ENCODE measurements at regions not wholly inside any gene's neighbourhood (a gene's known extent, or its start where the extent isn't known, plus 50 kb on each side); places are given as distances from the start of the nearest gene placed in this dataset.
"Not testable (repeated sequence)": the region's sequence is repeated elsewhere in the genome, so short reads cannot be mapped to it uniquely, and the experiment has no call there.

- DNase-seq (ENCODE audit: low read depth in 2 of 2), result no peak
These were observed 296.6 kb upstream of the GRAMD2B start for GRCh38 chr5:126126574-126126973.

- not testable (repeated sequence) for DNase-seq (ENCODE audit: low read depth in 2 of 2)
These were observed 295.8 kb upstream of the GRAMD2B start for GRCh38 chr5:126127371-126127770.

DNA sequence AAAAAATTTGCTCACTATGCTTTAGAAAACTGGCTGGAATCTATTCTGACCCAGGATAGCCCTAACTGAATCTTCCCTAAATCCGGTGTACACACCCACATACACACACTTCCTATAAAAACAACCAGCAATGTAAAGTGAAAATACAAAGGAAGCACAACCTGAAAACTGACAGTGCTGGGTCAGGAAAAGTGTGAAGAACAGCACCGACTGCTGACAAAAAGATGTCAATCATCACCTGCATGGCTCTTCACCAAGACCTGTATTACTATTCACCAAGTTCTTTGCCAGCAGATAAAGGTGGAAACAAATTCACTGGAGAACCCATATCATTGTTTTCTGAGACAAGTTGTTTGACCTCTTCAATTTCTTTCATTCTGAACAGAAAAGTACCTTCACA lies 293.8 kb upstream of the GRAMD2B start:
- no peak for DNase-seq (ENCODE audit: low read depth in 2 of 2)

DNA sequence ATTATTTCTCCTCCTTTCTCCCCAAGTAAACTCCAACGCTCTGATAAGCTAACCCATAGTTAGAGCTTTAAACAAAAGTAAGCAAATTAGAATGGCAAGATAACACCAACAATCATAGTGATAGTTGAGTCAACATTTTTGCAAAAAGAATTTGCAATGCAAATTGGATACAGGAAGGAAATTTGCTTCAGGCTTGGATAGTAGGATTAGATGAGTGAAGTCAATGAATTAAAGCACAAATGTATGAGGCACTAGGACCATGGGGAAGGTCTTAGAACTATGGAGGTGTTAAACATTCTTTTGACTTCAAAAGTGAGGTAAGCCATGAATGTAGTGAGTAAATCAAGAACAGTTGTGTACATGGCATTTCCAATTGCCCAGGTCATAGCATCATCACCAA lies 289.8 kb upstream of the GRAMD2B start:
- no peak for DNase-seq (ENCODE audit: low read depth in 2 of 2)

DNA sequence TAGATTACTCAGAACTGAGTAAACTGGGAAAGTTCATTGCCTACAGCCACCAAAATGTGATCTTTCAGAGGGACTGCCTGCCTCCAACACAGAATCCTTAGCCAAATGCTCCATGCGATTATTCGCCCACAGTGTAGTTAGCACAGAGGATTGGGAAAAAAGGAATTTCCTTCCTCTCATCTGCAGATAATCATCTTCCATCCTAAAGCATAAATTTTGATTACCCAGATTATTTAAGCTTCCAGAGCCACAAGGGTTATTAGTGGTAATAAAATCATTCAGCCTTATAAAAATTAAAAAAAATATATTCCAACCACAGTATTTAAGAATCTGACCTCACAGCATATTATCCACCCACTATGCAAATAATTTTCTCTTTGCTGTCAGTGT lies 285.3 kb upstream of the GRAMD2B start:
- DNase-seq (ENCODE audit: low read depth in 2 of 2), result no peak

DNA sequence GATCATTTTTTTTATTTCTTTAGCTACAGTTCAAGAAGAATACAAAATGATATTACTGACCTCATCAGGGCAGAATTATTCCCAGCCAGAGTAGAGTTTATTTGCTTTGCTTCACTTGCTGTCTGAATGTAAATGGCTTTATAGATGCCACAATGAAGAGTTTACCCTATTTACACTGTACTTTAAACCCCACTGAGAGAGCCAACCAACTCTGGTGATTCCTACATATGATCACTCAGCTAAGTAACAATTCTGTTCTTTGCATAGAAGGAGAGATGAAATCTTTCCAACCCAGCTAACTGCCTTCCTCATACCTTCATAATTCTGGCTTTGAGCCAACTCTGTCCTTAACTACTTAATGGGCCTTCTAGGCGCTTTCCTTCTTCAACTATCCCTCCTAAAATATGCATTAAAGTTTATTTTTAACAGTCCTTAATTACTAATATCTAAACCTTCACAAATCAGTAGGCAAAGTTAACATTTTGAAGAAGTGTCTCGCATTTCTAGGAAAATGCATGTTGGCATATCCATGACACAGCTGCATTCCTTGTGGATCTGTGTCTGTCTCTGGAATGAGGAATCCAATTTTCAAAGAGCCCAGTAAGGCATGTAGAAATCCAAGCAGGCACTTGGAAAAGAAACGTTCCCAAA lies 284.8 kb upstream of the GRAMD2B start:
- no peak for DNase-seq (ENCODE audit: low read depth in 2 of 2)

- DNase-seq (ENCODE audit: low read depth in 2 of 2), result no peak
These were observed 284.1 kb upstream of the GRAMD2B start for GRCh38 chr5:126139086-126139485.

GRCh38 chr5:126139773-126140172 lies 283.4 kb upstream of the GRAMD2B start:
- no peak for DNase-seq (ENCODE audit: low read depth in 2 of 2)

- no peak for DNase-seq (ENCODE audit: low read depth in 2 of 2)
These were observed 279.6 kb upstream of the GRAMD2B start for GRCh38 chr5:126143622-126144021.

- DNase-seq (ENCODE audit: low read depth in 2 of 2), result not testable (repeated sequence)
These were observed 272.9 kb upstream of the GRAMD2B start for GRCh38 chr5:126150319-126150718.

DNA sequence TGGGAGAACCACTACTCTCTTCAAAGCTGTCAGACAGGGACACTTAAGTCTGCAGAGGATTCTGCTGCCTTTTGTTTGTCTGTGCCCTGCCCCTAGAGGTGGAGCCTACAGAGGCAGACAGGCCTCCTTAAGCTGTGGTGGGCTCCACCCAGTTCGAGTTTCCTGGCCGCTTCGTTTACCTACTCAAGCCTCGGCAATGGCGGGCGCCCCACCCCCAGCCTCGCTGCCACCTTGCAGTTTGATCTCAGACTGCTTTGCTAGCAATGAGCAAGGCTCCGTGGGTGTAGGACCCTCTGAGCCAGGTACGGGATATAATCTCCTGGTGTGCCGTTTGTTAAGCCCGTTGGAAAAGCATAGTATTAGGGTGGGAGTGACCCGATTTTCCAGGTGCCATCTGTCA lies 267.9 kb upstream of the GRAMD2B start:
- not testable (repeated sequence) for DNase-seq (ENCODE audit: low read depth in 2 of 2)

- DNase-seq (ENCODE audit: low read depth in 2 of 2), result no peak
These were observed 256.8 kb upstream of the GRAMD2B start for GRCh38 chr5:126166368-126166767.

GRCh38 chr5:126168785-126169184 lies 254.4 kb upstream of the GRAMD2B start:
- DNase-seq (ENCODE audit: low read depth in 2 of 2), result no peak

DNA sequence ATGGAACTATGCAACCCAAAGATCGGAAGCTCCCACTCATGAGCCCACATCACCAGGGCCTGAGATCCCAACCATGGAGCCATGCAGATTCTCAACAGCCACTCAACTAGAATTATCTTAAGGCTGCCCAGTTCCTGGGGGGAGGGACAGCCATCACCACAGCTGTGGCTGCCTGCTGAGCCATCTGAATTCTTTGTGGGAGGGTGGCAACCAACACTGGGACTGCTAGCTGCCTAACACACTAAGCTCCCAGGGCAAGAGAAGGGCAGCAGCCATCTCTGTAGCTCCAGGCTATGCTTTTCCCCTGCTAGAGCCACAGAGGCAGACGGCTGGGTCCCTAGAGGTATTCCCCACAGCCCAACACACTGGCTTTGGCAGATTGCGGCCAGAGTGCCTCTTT lies 251.3 kb upstream of the GRAMD2B start:
- no peak for DNase-seq (ENCODE audit: low read depth in 2 of 2)

GRCh38 chr5:126172812-126173211 lies 250.4 kb upstream of the GRAMD2B start:
- DNase-seq (ENCODE audit: low read depth in 2 of 2), result no peak

- DNase-seq (ENCODE audit: low read depth in 2 of 2), result no peak
These were observed 244.7 kb upstream of the GRAMD2B start for GRCh38 chr5:126178521-126178920.

DNA sequence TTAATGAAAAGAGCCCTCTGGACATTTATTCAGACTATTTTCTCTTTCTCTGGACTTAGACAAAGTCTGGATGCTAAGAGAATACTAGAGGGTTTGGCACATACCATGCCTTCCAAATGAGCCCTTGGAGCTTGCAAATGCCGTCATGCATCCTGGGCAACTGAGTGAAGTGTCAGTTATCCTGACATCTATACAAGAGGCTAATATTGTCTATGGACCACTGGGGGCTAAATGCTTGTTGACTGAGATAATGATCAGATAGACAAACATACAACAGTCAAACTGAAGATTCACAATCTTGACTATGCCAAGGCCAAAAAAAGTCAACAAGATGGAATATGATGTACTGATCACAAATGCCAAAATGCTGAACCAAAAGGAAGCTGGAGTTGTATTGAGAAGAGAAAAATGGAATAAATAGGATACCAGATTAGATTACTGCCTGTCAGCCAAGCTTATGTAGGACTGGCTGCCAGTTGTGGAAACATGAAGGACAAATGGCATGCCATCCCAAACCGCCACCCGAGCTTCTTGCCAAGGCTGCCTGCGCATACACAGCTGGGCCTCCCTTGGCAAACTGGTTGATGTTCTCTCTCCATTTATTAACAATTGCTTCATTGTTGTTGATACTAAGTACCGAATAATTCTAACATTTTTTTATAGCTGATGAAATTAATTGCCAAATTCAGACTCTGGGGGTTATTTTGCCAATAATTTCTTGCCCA lies 240.1 kb upstream of the GRAMD2B start:
- no peak for DNase-seq (ENCODE audit: low read depth in 2 of 2)

DNA sequence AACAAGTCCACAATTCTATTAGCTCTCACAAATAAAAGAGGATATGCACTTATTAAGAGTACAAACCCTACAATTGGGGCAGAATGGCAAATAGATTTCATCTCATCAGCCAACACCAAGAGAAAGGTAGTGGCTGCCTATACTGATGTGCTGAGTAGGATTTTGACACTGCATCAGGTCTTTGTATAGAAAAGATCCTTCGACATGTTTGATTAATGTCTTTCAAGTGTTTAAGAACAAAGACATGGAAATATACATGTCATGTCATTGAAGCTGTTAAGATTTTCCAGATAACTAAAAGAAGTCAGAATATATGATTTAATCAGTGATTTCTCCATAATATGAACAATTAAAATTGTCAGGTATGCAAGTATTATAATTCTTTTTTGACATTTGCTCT lies 238.7 kb upstream of the GRAMD2B start:
- no peak for DNase-seq (ENCODE audit: low read depth in 2 of 2)

DNA sequence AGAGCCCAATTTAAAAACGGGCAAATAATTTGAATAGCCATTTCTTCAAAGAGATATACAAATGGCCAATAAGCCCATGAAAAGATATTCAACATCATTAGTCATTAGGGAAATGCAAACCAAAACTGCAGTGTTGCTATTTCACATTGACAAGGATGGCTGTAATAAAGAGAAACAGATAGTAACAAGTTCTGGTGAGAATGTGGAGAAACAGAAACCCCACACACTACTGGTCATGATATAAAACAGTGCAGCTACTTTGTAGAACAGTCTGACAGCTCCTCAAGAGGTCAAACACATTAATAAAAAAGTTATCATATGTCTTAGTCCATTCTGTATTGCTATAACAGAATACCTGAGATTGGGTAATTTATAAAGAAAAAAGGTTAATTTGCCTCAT lies 237.0 kb upstream of the GRAMD2B start:
- no peak for DNase-seq (ENCODE audit: low read depth in 2 of 2)

- DNase-seq (ENCODE audit: low read depth in 2 of 2), result no peak
These were observed 234.4 kb upstream of the GRAMD2B start for GRCh38 chr5:126188804-126189203.

GRCh38 chr5:126189231-126189630 lies 234.0 kb upstream of the GRAMD2B start:
- no peak for DNase-seq (ENCODE audit: low read depth in 2 of 2)

DNA sequence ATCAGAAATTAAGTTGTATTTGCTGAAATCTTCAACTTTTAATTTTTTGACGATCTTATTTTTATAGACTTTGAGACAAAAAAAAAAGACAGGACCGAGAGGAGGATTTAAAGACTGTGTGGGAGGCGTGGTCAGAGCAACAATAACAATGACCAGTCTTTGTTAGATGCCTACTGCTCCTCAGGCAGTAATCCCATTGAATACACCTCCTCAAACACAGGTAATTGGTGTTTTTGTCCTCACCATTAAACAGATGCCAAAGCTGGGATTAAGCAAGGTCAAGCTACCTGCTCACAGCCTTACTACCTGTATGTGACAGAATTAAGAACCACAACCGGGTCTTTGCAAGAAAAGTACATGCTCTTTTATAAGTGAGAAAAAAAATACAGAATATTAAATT lies 233.3 kb upstream of the GRAMD2B start:
- DNase-seq (ENCODE audit: low read depth in 2 of 2), result no peak

DNA sequence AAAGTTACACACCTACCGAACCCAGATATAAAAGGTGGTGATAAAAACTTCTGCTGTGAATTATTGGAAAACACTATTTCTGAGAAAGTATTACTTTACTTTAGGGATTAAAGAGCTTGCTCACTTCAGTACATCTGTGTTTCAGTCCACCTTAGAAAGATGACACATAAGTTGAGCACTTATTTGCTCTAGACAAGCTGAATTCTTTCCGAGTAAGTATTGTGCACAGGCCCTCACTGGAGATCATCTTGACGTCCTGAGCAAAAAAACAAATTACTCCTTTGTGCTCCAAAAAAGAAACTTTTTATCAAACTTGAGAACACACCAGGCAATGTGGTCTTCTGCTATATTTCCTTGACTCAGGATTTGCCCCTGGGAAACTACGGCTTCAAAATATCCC lies 231.0 kb upstream of the GRAMD2B start:
- DNase-seq (ENCODE audit: low read depth in 2 of 2), result no peak
